HG03520 (cell line): ENCODE measurements at regions not wholly inside any gene's neighbourhood (a gene's known extent, or its start where the extent isn't known, plus 50 kb on each side); places are given as distances from the start of the nearest gene placed in this dataset.

ENCODE experiments used
- ATAC-seq: cut with Tn5 transposase; IDR thresholded peaks from one replicate; pipeline ENCODE4 v1.9.1; 2021; ENCODE audit warnings: mild to moderate bottlenecking, moderate library complexity; ENCODE audit not compliant: unreplicated experiment

DNA sequence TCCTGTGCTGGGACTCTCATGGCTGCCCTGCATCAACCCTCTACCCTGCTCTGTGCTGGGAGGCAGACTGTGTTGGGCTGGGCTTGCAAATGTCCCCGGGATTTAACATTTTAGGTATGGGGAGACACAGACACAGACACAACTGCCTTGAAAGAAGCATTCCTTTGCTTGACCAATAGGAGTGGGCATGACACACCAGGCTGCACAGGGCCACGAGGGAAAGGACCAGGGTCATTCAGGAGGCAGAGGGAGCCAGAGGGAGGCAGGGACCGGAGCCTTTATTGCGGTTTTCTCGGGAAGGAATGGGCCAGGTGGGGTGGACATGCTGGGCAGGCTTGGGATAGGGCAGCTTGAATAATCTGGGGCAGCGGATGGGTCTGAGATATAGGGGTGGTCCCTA lies 238.7 kb upstream of the COPS8 start:
- ATAC-seq, result no peak

DNA sequence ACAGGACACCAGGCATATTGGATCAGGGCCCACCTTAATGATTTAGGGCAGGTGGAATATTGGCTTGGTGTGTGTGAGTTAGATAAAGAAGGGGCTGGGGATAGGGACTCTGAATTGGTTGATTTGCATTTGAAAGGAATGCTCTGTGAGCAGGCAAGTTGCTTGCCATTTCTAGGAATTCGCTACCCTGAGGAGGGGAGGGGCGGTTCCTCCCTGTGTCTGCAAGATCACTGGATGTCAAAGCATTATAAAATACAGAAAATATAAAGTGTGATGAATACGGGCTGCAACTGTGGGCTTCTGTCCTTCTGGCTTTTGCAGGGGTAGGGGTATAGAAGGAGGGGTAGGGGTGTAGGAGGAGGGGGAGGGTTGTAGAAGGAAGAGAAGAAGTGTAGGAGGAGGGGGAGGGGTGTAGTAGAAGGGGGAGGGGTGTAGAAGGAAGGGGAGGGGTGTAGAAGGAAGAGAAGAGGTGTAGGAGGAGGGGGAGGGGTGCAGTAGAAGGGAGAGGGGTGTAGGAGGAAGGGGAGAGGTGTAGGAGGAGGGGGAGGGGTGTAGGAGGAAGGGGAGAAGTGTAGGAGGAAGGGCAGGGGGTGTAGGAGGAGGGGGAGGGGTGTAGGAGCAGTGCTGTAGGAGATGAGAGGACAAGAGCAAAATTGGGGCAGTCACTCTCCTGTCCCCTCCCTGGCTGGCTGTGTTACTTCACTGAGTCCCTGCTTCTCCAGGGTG lies 238.0 kb upstream of the COPS8 start:
- ATAC-seq, result no peak

DNA sequence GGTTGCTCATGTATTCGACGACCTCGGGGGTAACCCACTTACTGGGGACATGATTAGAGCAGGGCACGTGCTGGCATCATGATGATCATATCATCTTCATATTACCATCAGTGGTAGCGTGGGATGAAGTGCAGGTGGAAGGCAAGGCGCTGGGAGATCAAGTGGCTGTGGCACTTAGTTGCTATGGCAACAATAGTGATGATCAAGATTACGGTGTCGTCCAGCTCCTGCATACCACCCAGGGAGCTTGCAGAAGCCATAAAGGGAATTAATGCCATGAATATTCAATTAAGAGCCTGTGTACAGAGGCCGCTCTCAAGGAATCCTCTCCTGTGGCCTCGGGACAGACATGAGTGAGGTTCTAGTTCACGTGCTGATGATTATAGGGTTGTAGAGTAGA lies 237.2 kb upstream of the COPS8 start:
- no peak for ATAC-seq

DNA sequence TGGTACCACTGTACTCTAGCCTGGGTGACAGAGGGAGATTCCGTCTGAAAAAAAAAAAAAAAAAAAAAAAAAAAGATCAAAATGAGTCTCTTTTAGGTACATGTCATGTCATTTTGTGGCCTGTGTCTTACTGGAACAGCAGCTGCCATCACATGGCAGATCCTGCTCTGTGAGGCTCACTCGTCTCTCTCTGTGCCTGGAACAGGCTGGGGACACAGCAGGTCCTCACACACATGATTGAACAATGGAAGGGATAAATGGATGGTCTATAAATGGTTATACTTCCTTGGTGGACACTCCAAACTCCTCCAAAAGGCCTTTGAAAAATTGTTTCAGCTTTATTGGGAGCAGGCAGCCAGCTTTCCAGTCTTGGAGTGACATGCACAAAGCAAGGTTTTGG lies 236.2 kb upstream of the COPS8 start:
- ATAC-seq, result no peak

DNA sequence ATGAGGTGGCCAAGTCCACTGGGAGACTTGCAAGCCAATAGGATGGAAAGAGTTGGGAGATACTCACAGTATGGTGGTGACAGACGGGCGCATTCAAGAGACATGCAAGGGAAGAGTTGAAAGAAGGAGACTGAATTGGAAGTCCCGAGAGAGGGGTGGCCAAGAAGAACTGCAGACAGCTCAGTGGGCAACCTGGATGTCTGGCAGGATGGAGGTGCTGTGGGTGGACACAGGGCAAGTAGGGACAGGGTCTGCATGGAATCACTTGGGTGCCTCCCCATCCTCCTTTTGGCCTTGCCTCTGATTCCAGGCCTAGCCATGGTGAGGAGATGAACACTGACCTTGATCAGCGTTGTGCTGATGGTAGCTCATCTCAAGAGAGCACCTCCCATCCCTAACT lies 235.7 kb upstream of the COPS8 start:
- no peak for ATAC-seq

DNA sequence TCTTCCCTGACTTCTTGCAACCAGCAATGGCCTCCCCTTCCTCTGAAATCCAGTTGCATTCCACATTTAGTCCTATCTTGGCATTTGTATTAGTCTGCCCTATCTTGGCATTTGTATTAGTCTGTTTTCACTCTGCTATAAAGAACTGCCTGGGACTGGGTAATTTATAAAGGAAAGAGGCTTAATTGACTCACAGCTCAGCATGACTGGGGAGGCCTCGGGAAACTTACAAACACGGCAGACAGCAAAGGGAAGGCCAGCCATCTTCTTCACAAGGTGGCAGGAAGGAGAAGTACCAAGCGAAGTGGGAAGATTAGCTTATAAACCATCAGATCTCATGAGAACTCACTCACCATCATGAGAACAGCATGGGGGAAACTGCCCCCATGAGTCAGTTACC lies 234.5 kb upstream of the COPS8 start:
- ATAC-seq, result no peak

DNA sequence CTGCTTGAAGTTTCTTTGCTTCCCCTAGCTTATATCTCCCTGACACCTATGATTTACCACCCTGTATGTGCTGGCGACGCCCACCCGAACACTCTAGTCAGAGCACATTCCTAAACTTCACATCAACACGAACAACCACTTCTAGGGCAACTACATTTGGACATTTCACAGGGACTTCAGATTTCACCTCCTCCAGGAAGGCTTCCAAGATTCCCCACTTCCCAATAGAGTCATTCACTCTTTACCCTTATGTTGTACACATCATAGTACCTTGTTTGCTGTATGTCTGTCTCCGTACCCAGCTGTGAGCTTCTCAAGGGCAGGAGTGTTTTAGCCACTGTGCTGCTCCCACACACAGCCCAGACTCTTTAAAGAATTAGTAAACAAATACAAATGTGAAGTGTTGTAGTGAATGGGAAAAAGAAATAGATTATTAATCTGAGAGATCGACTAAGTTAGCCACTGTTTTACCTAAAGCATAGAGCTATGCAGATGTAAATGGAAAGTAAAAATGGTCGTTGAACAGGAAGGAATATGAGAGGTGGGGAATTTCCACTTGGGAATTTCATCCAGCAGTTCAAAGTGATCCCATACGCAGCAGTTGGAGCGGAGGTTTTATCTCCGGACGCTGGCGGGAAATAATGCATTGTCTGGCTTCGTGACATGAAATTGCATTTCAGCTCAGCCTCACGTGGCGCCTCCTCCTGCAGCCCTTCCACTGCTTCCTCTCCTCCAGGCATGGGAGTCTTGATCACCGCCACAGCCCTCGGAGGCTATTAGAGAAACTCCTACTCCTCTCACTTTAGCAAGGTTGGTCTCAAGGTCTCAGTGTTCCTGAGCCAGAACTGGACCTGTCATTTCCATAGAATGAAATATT lies 233.4 kb upstream of the COPS8 start:
- no peak for ATAC-seq

DNA sequence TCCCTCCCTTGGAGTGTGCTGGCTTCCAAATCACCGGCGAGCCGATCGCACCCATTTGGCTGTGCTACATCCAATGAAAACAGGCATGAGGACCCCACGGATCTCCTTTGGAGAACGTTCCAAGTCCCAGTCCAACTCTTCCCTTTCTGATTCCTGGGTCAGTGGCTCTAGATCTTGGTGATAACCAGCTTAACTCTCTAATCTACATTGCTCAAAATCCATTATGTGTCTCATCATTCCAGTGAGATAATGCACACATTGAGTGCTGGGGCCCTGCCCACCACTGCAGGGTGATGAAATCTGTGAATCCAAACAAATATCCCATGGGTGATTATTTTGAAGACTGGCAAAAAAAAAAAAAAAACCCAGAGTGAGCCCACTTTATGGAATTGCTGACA lies 232.7 kb upstream of the COPS8 start:
- no peak for ATAC-seq

DNA sequence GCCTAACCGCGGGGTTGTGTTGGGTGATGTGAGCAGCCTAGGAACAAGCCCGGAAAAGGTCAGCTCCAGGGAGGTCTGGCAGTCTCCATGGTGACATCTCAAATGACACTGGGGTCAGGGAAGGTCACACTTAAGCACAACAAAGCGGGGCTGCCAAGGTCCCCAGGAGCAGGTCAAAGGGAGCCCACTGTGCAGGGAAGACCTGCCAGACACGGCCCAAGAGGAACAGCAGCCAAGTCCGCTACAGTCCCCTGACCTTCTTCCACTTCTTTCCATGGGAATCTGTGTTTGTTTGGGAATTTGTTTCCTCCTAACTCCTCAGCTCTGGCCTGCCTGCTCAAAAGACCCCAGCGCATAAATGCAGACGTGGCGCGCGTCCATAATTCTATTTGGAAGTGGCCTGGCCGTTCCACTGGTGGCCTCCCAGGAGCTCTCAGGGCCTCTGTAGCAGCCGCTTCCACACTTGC lies 232.1 kb upstream of the COPS8 start:
- no peak for ATAC-seq

DNA sequence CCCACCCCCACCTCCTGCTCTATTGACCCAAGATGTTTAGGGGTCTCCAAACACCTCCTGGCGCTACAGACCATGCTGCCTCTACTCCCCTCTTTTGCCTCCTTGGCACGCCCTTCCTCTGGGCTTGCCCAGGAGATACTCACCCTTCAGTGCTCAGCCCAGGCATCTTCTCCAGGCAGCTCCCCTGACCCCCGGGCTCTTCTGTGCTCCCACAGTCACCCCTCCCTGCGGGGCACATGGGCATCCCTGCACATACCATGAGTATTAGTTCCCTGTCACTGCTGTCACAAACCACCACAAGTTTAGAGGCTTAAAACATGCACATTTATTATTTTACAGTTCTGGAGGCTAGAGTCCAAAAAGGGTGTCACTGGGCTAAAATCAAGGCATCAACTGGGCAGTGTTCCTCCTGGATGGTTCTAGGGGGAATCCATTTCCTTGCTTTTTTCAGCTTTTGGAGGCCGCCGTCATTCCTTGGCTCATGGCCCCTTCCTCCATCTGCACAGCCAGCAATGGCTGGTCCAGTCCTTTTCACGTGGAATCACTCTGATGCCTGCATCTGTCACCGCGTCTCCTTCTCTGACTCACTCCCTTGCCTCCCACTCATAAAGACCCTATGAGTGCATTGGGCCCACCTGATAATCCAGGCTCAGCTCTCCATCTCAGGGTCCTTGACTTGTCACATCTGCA lies 230.4 kb upstream of the COPS8 start:
- no peak for ATAC-seq

DNA sequence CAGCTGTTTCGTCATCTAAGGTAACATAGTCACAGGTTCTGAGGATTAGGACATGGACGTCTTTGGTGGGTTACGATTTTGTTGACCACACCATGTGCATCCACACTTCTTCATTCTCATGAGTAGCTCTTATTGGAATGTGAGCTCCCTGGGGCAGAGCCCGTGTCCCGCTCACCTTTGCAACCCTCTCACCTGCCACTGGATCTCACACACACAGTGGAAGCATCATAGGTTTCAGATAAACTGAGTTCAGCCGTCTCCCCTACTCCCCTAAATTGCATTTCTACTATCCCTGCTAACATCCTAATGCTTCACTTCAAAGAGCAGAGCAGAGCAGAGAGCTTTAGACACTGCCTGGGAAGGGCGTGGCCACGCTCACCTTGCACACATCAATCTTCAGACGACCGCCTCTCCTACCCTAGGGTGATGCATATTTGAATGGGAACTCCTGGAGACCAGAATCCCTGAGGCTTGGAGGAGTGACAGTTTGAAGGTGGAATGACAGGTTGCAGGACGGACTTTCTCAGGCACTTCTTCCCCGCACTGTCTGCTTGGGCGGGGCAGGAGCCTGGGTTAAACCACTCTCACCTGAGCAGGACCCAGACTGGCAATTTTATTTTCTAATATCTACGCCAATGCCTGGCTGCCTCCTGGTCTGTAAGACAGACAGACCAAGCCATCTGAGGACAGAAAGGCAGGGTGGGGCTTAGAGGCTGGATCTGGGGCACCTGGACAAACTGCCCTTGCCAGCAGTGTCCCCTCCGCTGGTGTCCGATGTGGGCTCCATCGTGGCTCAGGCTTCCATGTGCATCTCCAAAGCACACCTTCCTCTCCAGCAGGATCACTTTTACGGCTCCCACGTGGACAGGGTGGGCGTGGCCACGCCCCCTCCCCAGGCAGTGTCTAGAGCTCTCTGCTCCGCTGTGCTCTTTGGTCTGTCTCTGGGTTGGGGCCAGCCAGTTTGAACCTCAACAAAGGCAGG lies 229.5 kb upstream of the COPS8 start:
- ATAC-seq, result no peak

DNA sequence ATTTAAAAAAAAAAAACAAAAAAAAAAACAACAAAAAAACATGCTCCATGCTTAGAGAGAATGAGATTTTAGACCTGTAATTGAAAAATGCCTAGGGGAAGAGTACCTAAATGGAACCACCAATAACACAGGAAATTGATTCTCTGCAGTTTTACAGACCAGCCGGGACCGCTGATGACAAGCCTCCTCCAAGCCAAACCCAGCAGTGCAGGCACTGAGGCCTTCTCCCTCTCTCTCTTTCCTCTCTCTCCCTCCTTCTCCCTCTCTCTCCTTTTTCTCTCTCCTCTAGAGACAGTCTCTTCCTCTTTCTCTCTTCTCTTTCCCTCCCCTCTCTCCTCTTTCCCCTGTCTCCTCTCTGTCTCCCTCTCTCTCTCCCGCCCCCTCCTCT lies 228.8 kb upstream of the COPS8 start:
- no peak for ATAC-seq

DNA sequence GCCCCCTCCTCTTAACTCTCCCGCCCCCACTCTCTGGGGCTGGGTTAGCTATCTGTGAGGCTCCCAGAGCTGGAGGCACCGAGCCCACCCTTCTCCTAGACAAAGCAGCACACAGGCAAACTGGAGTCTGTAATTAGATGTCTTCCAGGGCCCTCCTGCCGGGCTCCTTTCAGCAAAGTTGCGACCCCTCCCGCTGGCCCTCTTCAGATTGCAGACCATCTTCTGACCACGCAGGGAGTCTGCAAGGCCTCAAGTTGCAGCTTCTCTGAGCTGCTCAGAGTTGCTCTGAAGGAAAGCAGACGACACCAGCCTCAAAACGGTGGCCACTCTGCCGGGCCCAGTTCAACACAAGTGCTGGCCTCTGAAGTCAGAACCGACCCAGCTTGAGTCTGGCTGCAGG lies 228.4 kb upstream of the COPS8 start:
- ATAC-seq, result no peak

DNA sequence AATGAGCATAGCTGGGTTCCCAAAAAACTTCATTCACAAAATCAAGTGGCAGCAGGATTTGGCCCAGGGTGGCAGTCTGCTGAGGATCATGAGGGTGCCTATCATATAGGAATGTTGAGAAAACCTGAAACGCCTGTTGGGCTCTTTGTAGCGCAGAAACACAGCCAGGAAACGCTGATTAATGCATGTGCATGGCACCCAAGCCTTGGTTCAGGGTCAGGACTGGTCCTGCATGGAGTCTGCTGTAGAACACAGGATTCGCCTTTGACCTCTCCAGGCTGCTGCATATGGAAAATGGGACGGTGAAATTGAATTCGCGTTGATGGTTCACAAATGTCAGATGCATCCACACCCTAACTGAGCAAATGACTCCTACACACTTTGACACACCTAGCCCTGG lies 227.9 kb upstream of the COPS8 start:
- ATAC-seq, result no peak

DNA sequence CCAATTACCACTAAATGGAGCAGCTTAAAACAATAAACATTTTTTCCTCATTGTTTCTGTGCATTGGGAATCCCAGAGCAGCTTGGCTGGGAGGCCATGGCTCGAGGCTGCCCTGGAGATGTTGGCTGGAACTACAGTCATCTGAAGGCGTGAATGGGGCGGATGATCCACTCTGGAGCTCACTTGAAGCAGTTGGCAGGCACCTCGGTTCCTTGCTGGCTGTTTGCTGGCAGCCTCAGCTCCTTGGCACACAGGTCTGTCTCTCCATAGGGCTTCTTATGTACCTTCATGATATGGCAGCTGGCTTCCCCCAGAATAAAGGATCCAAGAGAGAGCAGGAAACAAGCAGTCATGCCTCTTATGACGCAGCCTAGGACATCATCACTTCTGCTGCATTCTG lies 227.0 kb upstream of the COPS8 start:
- ATAC-seq, result no peak

DNA sequence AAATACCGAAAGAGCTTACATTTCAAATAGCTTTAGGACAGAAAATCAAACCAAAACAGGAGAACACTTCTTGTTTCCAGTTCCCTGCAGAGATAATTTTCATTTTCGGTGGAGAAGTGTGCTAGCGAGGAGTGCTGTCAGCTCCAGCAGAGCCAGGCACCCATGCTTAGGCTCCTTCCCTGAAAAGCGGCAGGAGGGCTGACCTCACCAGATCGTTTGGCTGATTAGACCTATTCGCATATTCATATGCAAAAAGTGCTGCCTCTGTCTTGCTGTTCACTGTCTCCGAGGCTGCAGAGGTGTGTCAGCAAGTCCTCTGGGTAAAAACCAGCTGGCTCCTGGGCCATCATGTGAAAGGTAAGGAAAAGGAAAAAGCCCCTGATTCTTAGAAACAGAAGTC lies 225.8 kb upstream of the COPS8 start:
- ATAC-seq, result no peak

DNA sequence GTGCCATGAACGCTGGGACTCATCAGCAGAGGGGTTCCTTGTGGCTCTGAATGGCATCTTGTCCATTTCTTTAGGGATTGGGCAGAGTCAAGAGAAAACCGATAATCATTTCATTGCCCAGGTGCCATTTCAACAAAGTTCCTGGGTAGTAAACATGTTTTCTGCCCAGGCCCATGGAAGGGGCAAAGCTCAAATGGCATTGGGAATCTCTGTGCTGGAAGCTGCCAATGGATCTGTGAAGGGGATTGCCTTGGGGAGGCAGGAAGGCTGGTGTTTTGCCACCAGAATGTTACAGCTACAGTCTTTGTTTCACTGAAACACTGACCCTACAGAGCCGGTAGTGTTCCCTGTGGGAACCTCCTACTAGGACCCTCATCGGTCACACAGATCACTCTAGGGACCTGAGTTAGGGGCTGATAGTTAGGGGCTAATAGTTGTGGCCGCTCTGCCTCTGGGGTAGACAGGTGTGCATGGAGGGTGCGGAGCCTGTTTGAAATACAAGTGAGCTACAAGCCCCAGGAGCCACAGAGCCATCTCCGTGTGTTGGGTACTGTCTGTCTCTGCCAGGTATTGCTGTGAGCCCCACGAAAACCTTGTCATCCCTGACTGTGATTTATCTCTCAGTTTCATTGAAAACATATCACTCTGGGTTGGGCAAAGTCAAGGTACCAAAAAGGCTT lies 224.4 kb upstream of the COPS8 start:
- ATAC-seq, result no peak

DNA sequence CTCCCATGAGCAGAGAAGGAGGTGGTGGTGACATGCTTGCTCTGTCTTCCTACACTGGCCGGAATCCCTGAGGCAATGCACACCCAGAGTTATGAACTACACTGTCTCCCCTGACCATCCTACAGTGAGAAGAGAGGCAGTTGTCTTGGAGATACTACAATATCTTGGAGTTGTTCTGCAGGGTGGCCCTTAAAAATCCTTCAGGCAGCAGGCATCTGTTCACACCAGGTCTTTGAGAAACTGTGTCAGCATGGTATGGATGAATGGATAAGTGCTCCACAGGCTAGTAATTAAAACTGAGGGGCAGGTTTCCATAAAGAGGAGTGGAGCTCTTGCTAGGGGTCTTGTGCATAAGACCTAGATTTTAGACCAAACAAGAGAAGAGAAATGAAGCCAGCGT lies 223.7 kb upstream of the COPS8 start:
- no peak for ATAC-seq

DNA sequence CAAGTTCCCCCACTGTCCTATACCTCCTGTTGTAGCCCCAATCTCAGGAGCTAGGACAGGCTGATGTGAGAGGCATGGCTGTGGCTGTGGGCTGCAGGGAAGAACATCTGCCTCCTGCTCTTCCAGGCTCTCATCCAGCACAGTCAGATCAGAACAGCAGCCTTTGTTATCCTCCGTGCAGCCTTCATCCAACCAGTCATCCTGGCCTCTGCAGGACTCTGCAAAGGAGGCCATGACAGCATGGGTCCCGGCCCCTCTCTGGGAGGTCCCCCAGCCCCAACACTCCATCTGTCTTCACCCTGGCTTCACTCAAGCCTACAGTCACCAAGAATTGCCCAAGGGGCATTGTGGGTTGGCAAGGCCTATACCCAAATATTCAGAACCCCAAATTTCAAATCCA lies 223.2 kb upstream of the COPS8 start:
- peak; percentile 12 for ATAC-seq
